ENCODE measurements at regions not wholly inside any gene's neighbourhood (a gene's known extent, or its start where the extent isn't known, plus 50 kb on each side); places are given as distances from the start of the nearest gene placed in this dataset.
"Not testable (repeated sequence)": the region's sequence is repeated elsewhere in the genome, so short reads cannot be mapped to it uniquely, and the experiment has no call there.

DNA sequence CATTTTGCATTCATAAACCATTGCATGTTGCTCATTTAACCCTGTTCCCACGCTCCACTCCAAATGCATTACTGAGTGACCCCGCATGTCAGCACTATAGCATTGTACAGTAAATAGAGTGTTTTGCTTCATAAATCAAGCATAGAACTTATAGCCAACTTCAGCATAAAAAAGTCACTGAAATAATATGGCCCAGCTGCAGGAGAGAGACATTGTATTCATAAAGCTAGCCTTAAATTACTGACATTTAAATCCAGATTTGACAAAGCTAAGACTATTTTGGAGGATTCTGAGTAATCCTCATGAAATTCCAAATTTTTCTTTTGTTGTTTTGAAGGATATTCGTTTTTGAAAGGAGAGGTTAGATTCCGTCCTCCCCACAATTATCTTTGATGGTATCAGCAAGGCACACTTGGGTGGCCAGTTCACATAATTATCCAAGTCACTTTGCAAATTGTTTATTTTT lies 320.9 kb upstream of the TCF4 start:
- no peaks in the 10 kb centered on the region for H3K27me3 ChIP-seq (ENCODE audit: control insufficient read depth, insufficient read depth, low read length)
- H3K4me1 ChIP-seq (ENCODE audit: control insufficient read depth, insufficient read depth, low read length) = peaks cover 2% of the 10 kb centered on the region
- no peaks in the 10 kb centered on the region for H3K36me3 ChIP-seq (ENCODE audit: control insufficient read depth, insufficient read depth, low read length)
- H3K27ac ChIP-seq (ENCODE audit: low read depth, low read length) = no peak overlapping the region
- H3K9ac ChIP-seq (ENCODE audit: low read length) = no peak overlapping the region
- no peak overlapping the region for H3K4me3 ChIP-seq (ENCODE audit: low read length)

DNA sequence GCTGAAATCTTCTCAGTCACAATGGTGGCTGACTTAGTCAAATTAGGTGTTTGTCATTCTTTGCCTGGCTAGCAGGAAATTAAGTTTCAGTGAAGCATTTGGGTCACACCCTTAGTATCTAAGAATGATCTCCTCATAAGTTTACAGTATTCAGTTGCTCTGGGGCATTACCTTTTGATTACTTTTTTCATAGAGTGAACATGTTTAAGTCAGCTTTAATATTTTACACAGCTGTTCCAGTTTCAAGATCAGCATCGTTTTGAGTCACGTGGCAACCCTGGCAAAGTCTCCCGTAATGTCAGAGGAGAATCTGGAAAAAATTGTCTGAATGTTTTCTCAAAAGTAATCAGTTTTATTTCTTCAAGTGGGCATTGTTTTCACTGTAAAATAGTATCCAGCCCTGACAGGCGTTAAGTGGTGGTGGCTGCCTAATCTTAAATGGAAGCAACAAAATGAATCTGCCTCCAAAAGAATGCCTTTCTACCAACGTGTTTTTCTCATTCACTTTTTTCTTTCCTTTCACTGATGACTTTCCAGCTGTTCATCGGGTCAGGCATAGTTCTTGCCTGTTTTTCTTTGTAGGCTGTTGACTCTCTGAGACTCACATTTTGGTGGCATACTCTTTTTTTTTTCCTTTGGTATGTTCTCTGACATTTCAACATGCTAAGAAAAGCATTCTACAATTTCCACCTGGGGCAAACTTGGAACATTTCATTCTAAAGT lies 319.6 kb upstream of the TCF4 start:
- Histone ChIP-seq H3K4me3 (ENCODE audit: low read length) (peak overlapping the region; percentile 8), H3K36me3 (ENCODE audit: control insufficient read depth, insufficient read depth, low read length) (no peaks in the 10 kb centered on the region), H3K9ac (ENCODE audit: low read length) (no peak overlapping the region)

DNA sequence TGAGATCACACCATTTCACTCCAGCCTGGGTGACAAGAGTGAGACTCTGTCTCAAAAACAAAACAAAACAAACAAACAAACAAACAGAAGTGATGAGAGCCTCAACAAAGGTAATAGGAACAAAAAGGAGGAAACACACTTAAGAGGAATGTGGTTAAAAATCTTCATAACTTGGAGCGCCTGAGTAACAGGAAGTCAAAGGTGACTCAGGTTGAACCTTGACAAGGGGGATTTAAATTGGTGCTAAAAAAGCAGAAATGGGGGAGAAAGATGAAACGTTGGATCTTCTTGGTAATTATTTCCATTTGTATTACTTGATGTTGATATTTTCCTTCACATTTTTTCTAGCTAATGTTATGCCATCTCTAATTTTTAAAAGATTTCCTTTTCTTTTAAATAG lies 318.5 kb upstream of the TCF4 start:
- Histone ChIP-seq H3K36me3 (ENCODE audit: control insufficient read depth, insufficient read depth, low read length) (no peaks in the 10 kb centered on the region), H3K9ac (ENCODE audit: low read length) (no peak overlapping the region), H3K27me3 (ENCODE audit: control insufficient read depth, insufficient read depth, low read length) (no peaks in the 10 kb centered on the region), H3K4me1 (ENCODE audit: control insufficient read depth, insufficient read depth, low read length) (peaks cover 2% of the 10 kb centered on the region), H3K27ac (ENCODE audit: low read depth, low read length) (no peak overlapping the region), H3K4me3 (ENCODE audit: low read length) (no peak overlapping the region)

More for the DNA sequence above, 319.6 kb upstream of the TCF4 start:
- Histone ChIP-seq H3K27me3 (ENCODE audit: control insufficient read depth, insufficient read depth, low read length) (no peaks in the 10 kb centered on the region), H3K27ac (ENCODE audit: low read depth, low read length) (no peak overlapping the region), H3K4me1 (ENCODE audit: control insufficient read depth, insufficient read depth, low read length) (peaks cover 2% of the 10 kb centered on the region)

- Histone ChIP-seq H3K36me3 (ENCODE audit: control insufficient read depth, insufficient read depth, low read length) (no peaks in the 10 kb centered on the region), H3K27me3 (ENCODE audit: control insufficient read depth, insufficient read depth, low read length) (no peaks in the 10 kb centered on the region), H3K9ac (ENCODE audit: low read length) (no peak overlapping the region), H3K27ac (ENCODE audit: low read depth, low read length) (no peak overlapping the region), H3K4me1 (ENCODE audit: control insufficient read depth, insufficient read depth, low read length) (peaks cover 2% of the 10 kb centered on the region), H3K4me3 (ENCODE audit: low read length) (no peak overlapping the region)
These were observed 315.9 kb upstream of the TCF4 start for GRCh38 chr18:55903911-55904310.

DNA sequence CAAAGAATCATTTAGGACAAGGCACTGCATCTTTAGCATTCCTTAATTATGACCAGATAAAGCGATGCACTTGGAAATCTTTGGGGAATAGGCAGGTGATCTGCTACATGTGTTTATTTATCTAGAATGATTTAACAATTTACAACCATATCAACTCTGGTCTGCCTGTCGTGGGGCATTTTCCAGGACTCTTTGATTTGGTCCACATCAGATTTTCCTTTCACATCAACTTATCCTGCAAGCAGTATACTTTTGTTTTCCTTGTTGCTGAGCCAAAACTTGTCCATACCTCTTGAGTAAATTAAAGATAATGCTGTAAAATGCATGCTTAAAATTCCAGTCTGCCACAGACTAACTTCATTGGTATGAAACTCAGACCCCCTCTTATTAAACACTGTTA lies 312.4 kb upstream of the TCF4 start:
- Histone ChIP-seq H3K36me3 (ENCODE audit: control insufficient read depth, insufficient read depth, low read length) (no peaks in the 10 kb centered on the region), H3K27me3 (ENCODE audit: control insufficient read depth, insufficient read depth, low read length) (no peaks in the 10 kb centered on the region), H3K4me3 (ENCODE audit: low read length) (no peak overlapping the region), H3K9ac (ENCODE audit: low read length) (no peak overlapping the region), H3K4me1 (ENCODE audit: control insufficient read depth, insufficient read depth, low read length) (no peaks in the 10 kb centered on the region), H3K27ac (ENCODE audit: low read depth, low read length) (no peak overlapping the region)

GRCh38 chr18:55897091-55897689 lies 309.2 kb upstream of the TCF4 start:
- Histone ChIP-seq H3K9ac (ENCODE audit: low read length) (no peak overlapping the region), H3K27me3 (ENCODE audit: control insufficient read depth, insufficient read depth, low read length) (no peaks in the 10 kb centered on the region), H3K36me3 (ENCODE audit: control insufficient read depth, insufficient read depth, low read length) (no peaks in the 10 kb centered on the region), H3K4me1 (ENCODE audit: control insufficient read depth, insufficient read depth, low read length) (no peaks in the 10 kb centered on the region), H3K27ac (ENCODE audit: low read depth, low read length) (no peak overlapping the region), H3K4me3 (ENCODE audit: low read length) (no peak overlapping the region)

DNA sequence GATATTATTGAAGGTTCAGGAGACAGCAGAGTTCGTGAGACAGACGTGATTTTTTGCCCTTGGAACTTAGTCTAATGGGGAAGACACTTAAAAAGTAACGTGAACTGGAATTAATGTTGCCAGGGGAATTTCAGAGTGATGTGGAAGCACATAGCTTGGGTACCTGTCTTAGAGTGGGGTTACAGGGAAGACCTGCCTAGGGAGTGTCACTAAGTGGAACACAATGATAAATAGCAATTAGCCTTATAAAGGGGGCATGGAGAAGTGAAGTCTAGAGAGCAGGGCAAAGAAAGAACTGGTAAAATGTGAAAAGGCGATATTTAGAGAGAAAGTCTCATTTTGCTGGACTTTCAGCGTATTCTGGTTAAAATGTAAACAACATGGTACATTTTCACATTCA lies 306.0 kb upstream of the TCF4 start:
- H3K36me3 ChIP-seq (ENCODE audit: control insufficient read depth, insufficient read depth, low read length) = no peaks in the 10 kb centered on the region
- H3K4me1 ChIP-seq (ENCODE audit: control insufficient read depth, insufficient read depth, low read length) = no peaks in the 10 kb centered on the region
- H3K9ac ChIP-seq (ENCODE audit: low read length) = no peak overlapping the region
- H3K27ac ChIP-seq (ENCODE audit: low read depth, low read length) = no peak overlapping the region
- H3K27me3 ChIP-seq (ENCODE audit: control insufficient read depth, insufficient read depth, low read length) = no peaks in the 10 kb centered on the region
- no peak overlapping the region for H3K4me3 ChIP-seq (ENCODE audit: low read length)

DNA sequence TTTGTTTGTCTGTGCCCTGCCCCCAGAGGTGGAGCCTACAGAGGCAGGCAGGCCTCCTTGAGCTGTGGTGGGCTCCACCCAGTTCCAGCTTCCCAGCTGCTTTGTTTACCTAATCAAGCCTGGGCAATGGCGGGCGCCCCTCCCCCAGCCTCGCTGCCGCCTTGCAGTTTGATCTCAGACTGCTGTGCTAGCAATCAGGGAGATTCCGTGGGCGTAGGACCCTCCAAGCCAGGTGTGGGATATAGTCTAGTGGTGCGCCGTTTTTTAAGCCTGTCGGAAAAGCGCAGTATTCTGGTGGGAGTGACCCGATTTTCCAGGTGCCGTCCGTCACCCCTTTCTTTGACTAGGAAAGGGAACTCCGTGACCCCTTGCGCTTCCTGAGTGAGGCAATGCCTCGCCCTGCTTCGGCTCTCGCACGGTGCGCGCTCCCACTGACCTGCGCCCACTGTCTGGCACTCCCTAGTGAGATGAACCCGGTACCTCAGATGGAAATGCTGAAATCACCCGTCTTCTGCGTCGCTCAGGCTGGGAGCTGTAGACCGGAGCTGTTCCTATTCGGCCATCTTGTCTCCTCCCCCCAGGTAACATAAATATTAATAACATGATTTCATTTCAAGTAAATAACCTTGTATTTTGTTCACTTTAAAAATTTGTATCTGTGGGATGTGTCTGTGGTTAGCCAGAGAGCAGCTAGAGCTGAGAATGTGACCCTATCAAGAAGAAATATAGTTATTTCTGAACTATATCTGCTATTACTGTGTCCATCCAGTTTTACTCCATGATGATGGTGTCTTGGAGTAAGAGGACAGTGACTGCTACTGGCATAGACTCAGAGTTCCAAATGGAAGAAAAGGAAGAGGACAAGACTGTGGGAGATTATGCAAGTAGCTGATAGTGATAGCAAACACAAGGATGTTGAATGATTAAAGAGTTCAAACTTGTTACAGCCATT lies 305.1 kb upstream of the TCF4 start:
- H3K27me3 ChIP-seq (ENCODE audit: control insufficient read depth, insufficient read depth, low read length); H3K4me1 ChIP-seq (ENCODE audit: control insufficient read depth, insufficient read depth, low read length); H3K4me3 ChIP-seq (ENCODE audit: low read length); H3K36me3 ChIP-seq (ENCODE audit: control insufficient read depth, insufficient read depth, low read length); H3K27ac ChIP-seq (ENCODE audit: low read depth, low read length); H3K9ac ChIP-seq (ENCODE audit: low read length): not testable (repeated sequence)

DNA sequence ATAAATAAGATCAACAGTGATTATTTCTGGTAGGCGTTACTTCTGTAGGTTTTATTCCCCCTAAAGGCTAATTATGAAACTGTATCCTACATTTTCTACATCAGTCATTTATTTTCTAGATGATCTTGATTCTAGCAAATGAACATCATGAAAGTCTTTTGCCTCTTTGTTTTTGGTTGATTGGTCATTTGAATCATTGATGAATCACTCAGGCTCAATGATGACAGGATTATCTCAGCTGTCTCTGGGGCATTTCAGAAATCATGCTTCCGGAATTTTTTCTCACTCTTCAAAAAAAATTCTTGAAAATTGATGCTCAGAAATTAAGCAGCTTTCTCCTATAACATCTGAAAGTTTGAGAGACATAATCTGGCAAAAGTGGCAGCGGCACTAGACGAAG lies 298.9 kb upstream of the TCF4 start:
- H3K27me3 ChIP-seq (ENCODE audit: control insufficient read depth, insufficient read depth, low read length) = no peaks in the 10 kb centered on the region
- H3K36me3 ChIP-seq (ENCODE audit: control insufficient read depth, insufficient read depth, low read length) = no peaks in the 10 kb centered on the region

GRCh38 chr18:55884498-55884897 lies 296.5 kb upstream of the TCF4 start:
- no peak overlapping the region for H3K27ac ChIP-seq (ENCODE audit: low read depth, low read length)
- H3K27me3 ChIP-seq (ENCODE audit: control insufficient read depth, insufficient read depth, low read length) = no peaks in the 10 kb centered on the region
- no peak overlapping the region for H3K9ac ChIP-seq (ENCODE audit: low read length)
- no peaks in the 10 kb centered on the region for H3K36me3 ChIP-seq (ENCODE audit: control insufficient read depth, insufficient read depth, low read length)
- H3K4me1 ChIP-seq (ENCODE audit: control insufficient read depth, insufficient read depth, low read length) = no peaks in the 10 kb centered on the region
- H3K4me3 ChIP-seq (ENCODE audit: low read length) = no peak overlapping the region

More for the DNA sequence above, 298.9 kb upstream of the TCF4 start:
- no peak overlapping the region for H3K9ac ChIP-seq (ENCODE audit: low read length)
- no peaks in the 10 kb centered on the region for H3K4me1 ChIP-seq (ENCODE audit: control insufficient read depth, insufficient read depth, low read length)
- H3K4me3 ChIP-seq (ENCODE audit: low read length) = no peak overlapping the region
- no peak overlapping the region for H3K27ac ChIP-seq (ENCODE audit: low read depth, low read length)

DNA sequence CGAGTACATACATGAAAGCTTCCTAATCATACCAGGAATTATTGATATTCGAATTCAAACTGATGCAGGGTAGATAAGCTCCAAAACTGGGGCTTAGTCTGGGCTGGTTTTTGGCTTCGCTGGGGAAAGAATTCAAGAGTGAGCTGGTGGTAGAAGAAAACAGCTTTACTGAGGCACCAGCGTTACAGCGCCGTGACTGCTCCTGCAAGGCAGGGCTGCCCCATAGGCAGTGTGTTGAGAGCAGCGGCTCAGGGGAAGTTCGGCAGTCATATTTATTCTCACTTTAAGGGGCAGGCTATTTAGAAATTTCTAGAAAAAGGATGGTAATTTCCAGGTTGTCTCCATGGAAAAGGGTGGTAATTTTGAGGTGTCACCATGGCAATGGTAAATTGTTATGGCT lies 292.6 kb upstream of the TCF4 start:
- H3K4me3 ChIP-seq (ENCODE audit: low read length) = no peak overlapping the region
- H3K36me3 ChIP-seq (ENCODE audit: control insufficient read depth, insufficient read depth, low read length) = no peaks in the 10 kb centered on the region
- no peaks in the 10 kb centered on the region for H3K27me3 ChIP-seq (ENCODE audit: control insufficient read depth, insufficient read depth, low read length)
- no peaks in the 10 kb centered on the region for H3K4me1 ChIP-seq (ENCODE audit: control insufficient read depth, insufficient read depth, low read length)
- no peak overlapping the region for H3K27ac ChIP-seq (ENCODE audit: low read depth, low read length)
- H3K9ac ChIP-seq (ENCODE audit: low read length) = no peak overlapping the region

DNA sequence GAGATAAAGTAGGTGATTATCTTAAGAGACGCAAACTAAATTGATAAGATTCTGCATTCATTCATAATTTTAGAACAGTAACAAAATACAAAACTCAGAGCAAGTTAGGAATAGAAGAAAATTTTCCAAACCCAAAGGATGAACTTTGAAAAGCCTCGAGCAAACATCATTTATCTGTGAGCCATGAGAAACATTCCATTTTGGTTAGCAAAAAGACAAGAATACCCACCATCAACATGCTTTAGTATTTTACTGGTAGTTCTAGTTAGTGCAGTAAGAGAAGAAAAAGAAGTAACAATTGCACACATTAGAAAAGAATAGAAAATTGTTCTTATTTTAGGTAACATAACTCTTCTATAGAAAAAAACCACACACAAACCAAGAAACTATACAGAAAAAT lies 291.3 kb upstream of the TCF4 start:
- Histone ChIP-seq H3K9ac (ENCODE audit: low read length) (no peak overlapping the region), H3K27me3 (ENCODE audit: control insufficient read depth, insufficient read depth, low read length) (no peaks in the 10 kb centered on the region), H3K4me3 (ENCODE audit: low read length) (no peak overlapping the region), H3K4me1 (ENCODE audit: control insufficient read depth, insufficient read depth, low read length) (no peaks in the 10 kb centered on the region), H3K27ac (ENCODE audit: low read depth, low read length) (no peak overlapping the region), H3K36me3 (ENCODE audit: control insufficient read depth, insufficient read depth, low read length) (no peaks in the 10 kb centered on the region)

Data from rectal smooth muscle tissue (tissue), 1 donor.